NOMO-1 treated with DMSO at 0.1 percent for 48 hours (cell line): ENCODE measurements at regions not wholly inside any gene's neighbourhood (a gene's known extent, or its start where the extent isn't known, plus 50 kb on each side); places are given as distances from the start of the nearest gene placed in this dataset.
A peak's percentile ranks its signal among the peaks of the same experiment; 100 is the strongest.

Experiments used
- DNase-seq: peaks from one replicate; lab custom pipeline; 2025; ENCODE audit not compliant: unreplicated experiment; lab: John Stamatoyannopoulos, UW

- peak; percentile 16 for DNase-seq
These were observed 55.2 kb upstream of the IL12B start for GRCh38 chr5:159385536-159385935.

DNA sequence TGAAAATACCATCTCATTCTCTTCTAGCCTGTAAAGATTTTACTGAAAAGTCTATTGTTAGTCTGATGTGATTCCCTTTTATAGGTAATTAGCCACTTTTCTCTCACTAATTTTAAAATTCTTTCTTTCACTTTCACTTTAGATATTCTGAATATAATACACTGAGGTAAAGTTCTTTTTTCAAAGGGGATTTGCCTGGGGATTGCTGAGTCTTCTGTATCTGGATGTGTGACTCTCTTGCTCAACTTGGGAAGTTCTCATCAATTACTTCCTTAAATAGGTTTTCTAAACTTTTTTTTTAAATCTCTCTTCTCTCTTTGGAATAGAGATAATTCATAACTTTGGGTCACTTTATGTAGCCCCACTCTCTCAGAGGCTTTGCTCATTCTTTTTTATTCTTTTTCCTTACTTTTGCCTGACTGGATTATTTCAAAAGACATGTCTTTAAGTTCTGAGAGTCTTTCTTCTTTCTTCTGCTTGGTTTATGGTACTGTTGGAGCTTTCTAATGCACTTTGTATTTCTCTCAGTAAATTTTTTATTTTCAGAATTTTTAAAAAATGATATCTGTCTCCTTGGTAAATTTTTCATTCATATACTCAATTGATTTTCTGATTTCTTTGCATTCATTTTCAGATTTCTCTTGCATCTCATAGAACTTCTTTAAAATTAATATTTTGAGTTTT is 55.9 kb upstream of the IL12B start:
- DNase-seq, result no peak

DNA sequence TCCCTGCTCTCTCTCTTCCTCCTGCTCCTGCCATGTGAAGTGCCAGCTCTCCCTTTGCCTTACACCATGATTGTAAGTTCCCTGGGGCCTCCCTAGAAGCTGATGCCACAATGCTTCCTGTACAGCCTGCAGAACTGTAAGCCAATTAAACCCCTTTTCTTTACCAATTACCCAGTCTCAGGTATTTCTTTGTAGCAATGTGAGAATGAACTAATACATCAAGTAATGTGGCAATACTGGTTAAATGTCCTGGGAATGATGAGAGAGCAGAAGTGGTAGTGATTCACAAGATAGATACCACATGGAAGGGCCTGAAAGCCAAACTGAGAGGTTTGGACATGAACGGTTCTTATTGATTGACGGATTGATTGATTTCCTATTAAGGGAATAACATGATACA is 62.6 kb upstream of the IL12B start:
- DNase-seq, result no peak

GRCh38 chr5:159393854-159394274 is 63.6 kb upstream of the IL12B start:
- DNase-seq, result no peak

GRCh38 chr5:159395202-159395601 is 64.9 kb upstream of the IL12B start:
- no peak for DNase-seq

- DNase-seq, result no peak
These were observed 68.6 kb upstream of the IL12B start for GRCh38 chr5:159398936-159399335.

- DNase-seq, result no peak
These were observed 70.2 kb upstream of the IL12B start for GRCh38 chr5:159400476-159400875.

GRCh38 chr5:159402311-159402710 is 72.0 kb upstream of the IL12B start:
- DNase-seq, result no peak

DNA sequence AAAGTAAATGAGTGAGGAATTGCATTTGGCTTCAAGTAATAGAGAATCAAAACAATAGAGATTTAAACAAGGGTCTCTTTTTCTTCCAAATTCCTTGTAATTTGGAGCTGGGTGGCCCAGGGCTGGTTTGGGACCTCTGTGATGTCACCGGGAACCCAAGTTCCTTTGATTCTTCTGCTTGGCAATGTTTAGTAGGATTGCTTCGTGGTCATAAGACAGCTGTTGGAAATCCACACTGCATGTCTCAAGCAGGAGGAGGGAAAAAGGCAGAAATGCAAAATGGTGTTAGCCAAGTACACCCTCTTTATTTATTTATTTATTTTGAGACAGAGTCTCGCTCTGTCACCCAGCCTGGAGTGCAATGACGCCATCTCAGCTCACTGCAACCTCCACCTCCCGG is 72.6 kb upstream of the IL12B start:
- DNase-seq, result no peak

DNA sequence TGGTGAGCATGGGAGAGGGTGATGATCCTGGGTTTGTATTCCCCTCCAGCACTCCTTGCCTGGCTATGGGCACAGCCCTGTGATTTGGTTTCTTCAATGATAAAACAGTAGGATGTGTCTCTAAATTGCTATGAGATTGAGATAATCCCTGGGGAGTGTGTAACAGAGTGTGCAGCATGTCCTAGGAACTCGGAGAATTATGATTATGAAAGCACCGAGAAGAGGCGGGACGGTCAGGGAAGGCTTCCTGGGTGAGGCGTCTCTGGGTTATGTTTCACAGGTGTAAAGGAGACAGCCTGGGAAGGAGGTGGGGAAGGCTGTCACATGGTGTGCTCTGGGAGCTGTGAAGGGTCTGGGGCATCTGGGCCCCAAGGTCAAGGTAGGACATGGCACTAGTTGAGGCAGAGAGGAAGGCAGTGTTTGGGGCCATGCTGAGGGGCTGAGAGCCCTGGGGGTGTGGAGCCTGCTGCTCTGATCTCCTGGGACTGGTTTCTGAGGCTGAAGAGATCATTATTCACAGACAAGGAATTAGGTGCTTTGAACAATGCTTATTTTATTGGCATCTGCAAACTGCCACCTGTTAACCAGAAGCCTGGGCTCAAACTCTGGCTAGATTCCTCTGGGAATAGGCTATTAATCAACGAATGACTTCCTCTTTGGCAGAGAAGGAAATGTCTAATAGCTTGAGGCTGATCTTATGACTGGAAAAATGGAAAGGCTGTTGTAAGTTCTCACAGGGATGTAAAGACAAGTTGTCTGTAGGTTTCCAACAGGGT is 73.8 kb upstream of the IL12B start:
- DNase-seq, result no peak

DNA sequence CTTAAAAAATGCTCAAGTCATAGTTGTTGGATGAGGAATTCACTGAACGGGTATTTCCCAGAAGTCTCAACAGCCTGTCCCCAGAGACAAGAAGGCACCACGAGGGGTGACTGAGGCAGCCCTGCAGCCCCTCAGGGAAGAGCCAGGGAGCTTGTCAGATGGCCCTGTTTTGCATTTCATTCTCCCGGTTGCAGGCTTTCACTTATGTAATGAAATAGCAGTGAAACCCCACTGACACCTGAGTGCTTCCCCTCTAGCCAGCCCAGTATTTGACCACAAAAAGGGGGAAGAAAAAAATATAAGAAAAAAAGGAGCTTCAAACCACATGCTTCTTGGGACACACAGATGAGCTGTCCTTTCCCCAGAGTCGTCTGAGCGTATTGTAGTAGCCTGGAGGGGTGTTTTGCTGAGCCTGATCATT is 75.3 kb upstream of the IL12B start:
- DNase-seq, result peak; percentile 82

- no peak for DNase-seq
These were observed 76.3 kb upstream of the IL12B start for GRCh38 chr5:159406571-159406970.

DNA sequence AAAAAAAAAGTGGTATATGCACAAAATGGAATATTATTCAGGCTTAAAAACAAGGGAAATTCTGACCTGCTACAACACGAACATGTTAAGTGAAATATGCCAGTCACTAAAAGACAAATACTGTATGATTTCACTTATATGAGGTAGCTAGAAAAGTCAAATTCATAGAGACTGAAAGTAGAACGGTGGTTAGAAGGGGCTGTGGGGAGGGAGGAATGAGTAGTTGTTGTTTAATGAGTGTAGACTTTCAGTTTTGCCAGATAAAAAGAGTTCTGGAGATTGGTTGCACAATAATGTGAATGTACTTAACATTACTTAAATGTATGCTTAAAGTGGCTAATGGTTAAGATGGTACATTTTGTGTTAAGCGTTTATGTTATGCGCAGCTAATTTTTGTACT is 79.5 kb upstream of the IL12B start:
- no peak for DNase-seq

DNA sequence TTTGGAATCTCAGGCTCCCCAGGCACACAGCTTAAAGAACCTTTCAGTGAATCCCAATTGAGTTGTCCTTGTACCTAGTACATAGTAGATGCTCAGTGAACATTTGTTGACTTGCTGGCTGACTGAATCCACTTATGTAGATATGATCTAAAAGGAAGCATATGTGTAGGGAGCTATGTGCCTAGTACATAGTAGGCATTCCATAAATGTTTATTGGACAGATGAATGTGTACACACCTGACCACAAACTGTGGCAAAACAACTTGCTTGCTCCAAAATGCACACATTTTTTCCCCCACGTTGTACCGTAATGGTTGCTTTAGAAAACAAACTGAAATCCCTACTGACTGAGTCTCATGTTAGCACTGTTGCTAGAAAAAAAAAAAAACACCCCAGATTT is 80.2 kb upstream of the IL12B start:
- DNase-seq, result no peak

DNA sequence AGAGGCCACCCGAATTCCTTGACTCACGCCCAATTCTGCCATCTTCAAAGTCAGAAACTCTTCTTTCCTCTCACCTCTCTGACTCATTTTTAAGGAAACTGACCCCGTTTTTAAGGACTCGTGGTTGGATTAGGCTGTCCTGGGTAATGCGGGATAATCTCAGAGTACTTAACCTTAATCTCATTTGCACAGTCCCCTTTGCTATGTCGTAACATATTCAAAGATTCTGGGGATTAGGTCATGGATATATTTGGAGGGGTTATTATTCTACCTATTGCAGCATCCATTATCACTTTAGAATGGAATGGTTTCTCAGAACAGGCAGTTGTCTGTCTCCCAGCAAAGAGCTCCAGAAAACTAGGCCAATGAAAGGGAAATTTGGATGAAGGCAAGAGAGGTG is 80.8 kb upstream of the IL12B start:
- no peak for DNase-seq

- DNase-seq, result peak; percentile 86
These were observed 82.2 kb upstream of the IL12B start for GRCh38 chr5:159412284-159413046.

GRCh38 chr5:159414021-159414420 is 83.7 kb upstream of the IL12B start:
- DNase-seq, result no peak

- no peak for DNase-seq
These were observed 85.1 kb upstream of the IL12B start for GRCh38 chr5:159415301-159415937.

DNA sequence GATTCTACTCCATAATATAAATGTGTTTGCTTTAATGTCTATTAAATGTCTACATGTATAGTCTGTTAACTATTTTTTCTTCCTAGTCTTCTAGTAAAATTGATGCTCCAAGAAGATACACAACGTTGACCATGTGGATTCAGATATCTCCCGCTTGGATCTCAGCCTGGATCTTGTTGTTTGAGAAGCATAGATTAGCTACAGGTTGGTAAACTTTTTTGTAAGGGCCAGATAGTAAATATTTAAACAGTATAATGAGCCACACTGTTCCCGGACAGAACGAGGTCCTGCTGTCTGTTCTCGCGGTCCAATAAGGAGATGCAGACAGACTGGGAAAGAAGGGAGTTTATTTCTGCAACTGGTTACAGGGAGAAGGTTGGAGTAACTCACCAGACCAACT is 86.2 kb upstream of the IL12B start:
- DNase-seq, result no peak

DNA sequence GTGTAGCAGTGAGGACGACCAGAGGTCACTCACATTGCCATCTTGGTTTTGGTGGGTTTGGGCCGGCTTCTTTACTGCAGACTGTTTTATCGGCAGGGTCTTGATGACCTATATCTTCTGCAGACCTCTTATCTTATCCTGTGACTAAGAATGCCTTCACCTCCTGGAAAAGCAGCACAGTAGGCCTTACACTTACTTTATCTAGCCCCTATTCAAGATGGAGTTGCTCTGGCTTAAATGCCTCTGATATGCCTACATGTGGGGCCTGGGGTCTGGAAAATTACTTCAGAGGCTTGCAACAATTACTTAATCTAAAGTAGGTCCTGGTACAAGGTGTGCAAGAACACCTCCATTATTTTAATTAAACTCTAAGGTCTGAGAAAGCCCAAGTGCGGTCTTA is 86.9 kb upstream of the IL12B start:
- DNase-seq, result no peak

DNA sequence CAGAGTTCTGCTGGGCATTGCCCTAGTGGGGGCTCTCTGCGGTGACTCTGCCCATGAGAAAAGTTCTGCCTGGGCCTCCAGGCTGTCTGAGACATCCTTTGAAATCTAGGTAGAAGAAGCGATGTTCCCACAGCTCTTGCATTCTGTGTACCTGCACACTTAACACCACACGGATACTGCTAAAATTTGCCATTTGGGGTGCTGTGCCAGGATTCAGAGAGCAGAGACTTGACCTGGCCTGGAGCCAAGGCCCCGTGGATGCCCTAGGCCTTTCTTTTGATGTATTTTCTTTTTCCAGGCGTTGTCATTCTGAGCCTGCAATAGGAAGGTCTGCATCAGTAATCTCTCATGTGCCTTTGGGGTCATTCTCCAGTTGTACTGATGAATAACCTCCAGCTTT is 89.3 kb upstream of the IL12B start:
- no peak for DNase-seq
